LNCAP (cell line): ENCODE measurements at regions not wholly inside any gene's neighbourhood (a gene's known extent, or its start where the extent isn't known, plus 50 kb on each side); places are given as distances from the start of the nearest gene placed in this dataset.

Source experiments
- TF ChIP-seq, protein P1 (sequence below): fragments of 450-650 bp; IDR thresholded peaks from 2 replicates; pipeline ENCODE4 v1.5.1; 2017; ENCODE audit warnings: mild to moderate bottlenecking

GRCh38 chr5:93048858-93049257 lies 532.2 kb downstream of the NR2F1-AS1 start:
- TF ChIP-seq, protein P1, sequence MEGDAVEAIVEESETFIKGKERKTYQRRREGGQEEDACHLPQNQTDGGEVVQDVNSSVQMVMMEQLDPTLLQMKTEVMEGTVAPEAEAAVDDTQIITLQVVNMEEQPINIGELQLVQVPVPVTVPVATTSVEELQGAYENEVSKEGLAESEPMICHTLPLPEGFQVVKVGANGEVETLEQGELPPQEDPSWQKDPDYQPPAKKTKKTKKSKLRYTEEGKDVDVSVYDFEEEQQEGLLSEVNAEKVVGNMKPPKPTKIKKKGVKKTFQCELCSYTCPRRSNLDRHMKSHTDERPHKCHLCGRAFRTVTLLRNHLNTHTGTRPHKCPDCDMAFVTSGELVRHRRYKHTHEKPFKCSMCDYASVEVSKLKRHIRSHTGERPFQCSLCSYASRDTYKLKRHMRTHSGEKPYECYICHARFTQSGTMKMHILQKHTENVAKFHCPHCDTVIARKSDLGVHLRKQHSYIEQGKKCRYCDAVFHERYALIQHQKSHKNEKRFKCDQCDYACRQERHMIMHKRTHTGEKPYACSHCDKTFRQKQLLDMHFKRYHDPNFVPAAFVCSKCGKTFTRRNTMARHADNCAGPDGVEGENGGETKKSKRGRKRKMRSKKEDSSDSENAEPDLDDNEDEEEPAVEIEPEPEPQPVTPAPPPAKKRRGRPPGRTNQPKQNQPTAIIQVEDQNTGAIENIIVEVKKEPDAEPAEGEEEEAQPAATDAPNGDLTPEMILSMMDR = no peak

- TF ChIP-seq, protein P1 = no peak
Measured at GRCh38 chr5:93044859-93045666, 536.0 kb downstream of the NR2F1-AS1 start.

DNA sequence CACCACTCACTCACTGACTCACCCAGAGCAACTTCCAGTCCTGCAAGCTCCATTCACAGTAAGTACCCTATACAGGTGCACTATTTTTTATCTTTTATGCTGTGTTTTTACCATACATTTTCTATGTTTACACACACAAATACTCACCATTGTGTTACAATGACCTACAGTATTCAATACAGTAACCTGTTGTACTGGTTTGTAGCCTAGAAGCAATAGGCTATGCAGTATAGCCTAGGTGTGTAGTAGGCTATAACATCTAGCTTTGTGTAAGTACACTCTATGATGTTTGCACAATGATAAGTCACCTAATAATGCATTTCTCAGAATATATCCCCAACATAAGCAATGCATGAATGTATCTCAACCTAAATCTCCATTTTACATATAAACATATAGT lies 541.1 kb downstream of the NR2F1-AS1 start:
- TF ChIP-seq, protein P1 = no peak

GRCh38 chr5:93034621-93035590 lies 546.1 kb downstream of the NR2F1-AS1 start:
- TF ChIP-seq, protein P1 = no peak

DNA sequence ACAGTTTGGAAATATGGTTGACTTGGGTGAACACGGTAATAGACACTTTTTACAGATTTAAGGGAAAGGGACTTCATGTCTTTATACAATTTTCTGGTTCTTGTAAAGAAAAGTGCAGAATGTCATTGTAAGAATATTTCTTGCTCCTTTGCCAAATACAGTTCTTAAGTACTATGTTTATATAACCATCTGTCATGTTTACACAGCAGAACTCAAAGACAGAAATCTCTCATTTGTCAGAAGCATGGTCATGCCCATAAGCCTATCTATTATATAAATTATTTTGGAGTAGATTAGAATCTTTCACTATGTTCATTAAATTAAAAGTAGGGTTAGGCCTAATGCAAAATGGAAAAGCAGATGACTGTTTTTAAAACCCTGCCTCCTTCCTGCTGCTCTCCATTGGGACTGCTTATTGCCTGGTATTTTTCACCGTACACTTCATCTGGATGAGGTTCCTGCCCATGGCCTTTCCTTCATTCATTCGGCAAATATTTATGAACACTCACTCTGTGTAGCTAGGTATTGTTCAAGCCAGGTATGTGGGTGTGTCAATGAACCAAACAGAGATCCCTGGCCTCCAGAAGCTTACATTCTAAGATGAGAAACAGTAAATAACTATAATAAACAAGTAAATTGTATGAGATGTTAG lies 558.1 kb downstream of the NR2F1-AS1 start:
- TF ChIP-seq, protein P1 = no peak

GRCh38 chr5:93022211-93022610 lies 558.8 kb downstream of the NR2F1-AS1 start:
- TF ChIP-seq, protein P1 = no peak

DNA sequence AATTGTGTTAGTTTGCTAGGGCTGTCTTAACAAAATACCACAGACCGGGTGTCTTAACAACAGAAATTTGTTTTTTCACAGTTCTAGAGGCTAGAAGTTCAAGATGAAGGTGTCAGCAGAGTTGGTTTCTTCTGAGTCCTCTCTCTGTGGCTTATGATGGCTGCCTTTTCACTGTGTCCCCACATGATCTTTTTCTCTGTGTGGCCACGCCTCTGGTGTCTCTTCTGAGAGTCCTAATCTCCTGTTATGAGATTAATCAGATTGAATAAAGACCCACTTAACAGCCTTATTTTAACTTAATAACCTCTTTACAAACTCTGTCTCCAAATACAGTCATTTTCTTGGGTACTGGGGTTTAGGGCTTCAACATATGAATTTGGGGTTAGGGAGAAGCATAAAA lies 561.1 kb downstream of the NR2F1-AS1 start:
- TF ChIP-seq, protein P1 = no peak
